DOHH2 (cell line): ENCODE measurements at regions not wholly inside any gene's neighbourhood (a gene's known extent, or its start where the extent isn't known, plus 50 kb on each side); places are given as distances from the start of the nearest gene placed in this dataset.

Experiments
- H3F3A ChIP-seq: fragments of 200-600 bp; sonication (generic), shearing (Covaris generic); 2 replicates; pipeline ENCODE4 v1.6.0; 2016; ENCODE audit warnings: antibody characterized with exemption, mild to moderate bottlenecking; ENCODE audit not compliant: control insufficient read depth, insufficient read depth
- H3K27ac ChIP-seq: fragments of 200-600 bp; sonication (generic); 2 replicates; pipeline ENCODE4 v1.5.1; 2014; ENCODE audit warnings: low read depth, mild to moderate bottlenecking, low read length, moderate library complexity
- H3K27me3 ChIP-seq: fragments of 200-600 bp; sonication (generic); 2 replicates; pipeline ENCODE4 v1.6.1; 2014; ENCODE audit warnings: mild to moderate bottlenecking, low read length, mixed read lengths; ENCODE audit not compliant: control insufficient read depth
- H3K36me3 ChIP-seq: fragments of 200-600 bp; sonication (generic); 2 replicates; pipeline ENCODE4 v1.6.1; 2014; ENCODE audit warnings: mild to moderate bottlenecking, low read length, moderate library complexity, mixed read lengths; ENCODE audit not compliant: control insufficient read depth
- H3K4me1 ChIP-seq: fragments of 200-600 bp; sonication (generic); 2 replicates; pipeline ENCODE4 v1.6.1; 2014; ENCODE audit warnings: mild to moderate bottlenecking, low read length, mixed read lengths; ENCODE audit not compliant: control insufficient read depth
- H3K4me2 ChIP-seq: fragments of 200-600 bp; sonication (generic); 2 replicates; pipeline ENCODE4 v1.6.0; 2014; ENCODE audit warnings: mild to moderate bottlenecking, low read length, moderate library complexity
- H3K4me3 ChIP-seq: fragments of 200-600 bp; sonication (generic); 2 replicates; pipeline ENCODE4 v1.5.1; 2014; ENCODE audit warnings: mild to moderate bottlenecking, low read length, mixed read lengths
- H3K79me2 ChIP-seq: fragments of 200-600 bp; sonication (generic); 2 replicates; pipeline ENCODE4 v1.6.1; 2014; ENCODE audit warnings: mild to moderate bottlenecking, low read length, mixed read lengths; ENCODE audit not compliant: control insufficient read depth
- H3K9me2 ChIP-seq: fragments of 200-600 bp; sonication (generic); replicated peaks from 2 replicates; pipeline ENCODE4 v1.6.1; 2014; ENCODE audit warnings: mild to moderate bottlenecking, low read length, mixed read lengths; ENCODE audit not compliant: control insufficient read depth
- H3K9me3 ChIP-seq: fragments of 200-600 bp; sonication (generic); 2 replicates; pipeline ENCODE4 v1.6.1; 2014; ENCODE audit warnings: antibody characterized with exemption, low read length, mixed read lengths; ENCODE audit not compliant: control insufficient read depth, insufficient read depth
- H4K20me1 ChIP-seq: fragments of 200-600 bp; sonication (generic); 2 replicates; pipeline ENCODE4 v1.6.0; 2014; ENCODE audit warnings: low read depth, mild to moderate bottlenecking, antibody characterized with exemption, low read length, moderate library complexity; ENCODE audit not compliant: control insufficient read depth, insufficient read depth
- EZH2phosphoT487 ChIP-seq: fragments of 200-600 bp; sonication (generic); IDR thresholded peaks from 2 replicates; pipeline ENCODE4 v1.6.1; 2017; ENCODE audit warnings: borderline replicate concordance, mild to moderate bottlenecking, antibody characterized with exemption, low read length, moderate library complexity, mixed read lengths
- TF ChIP-seq, protein P1 (sequence below): fragments of 200-600 bp; sonication (generic); IDR thresholded peaks from one replicate; pipeline ENCODE4 v1.5.1; 2014; ENCODE audit warnings: antibody characterized with exemption, mild to moderate bottlenecking, low read depth, low read length; ENCODE audit not compliant: poor library complexity, severe bottlenecking

DNA sequence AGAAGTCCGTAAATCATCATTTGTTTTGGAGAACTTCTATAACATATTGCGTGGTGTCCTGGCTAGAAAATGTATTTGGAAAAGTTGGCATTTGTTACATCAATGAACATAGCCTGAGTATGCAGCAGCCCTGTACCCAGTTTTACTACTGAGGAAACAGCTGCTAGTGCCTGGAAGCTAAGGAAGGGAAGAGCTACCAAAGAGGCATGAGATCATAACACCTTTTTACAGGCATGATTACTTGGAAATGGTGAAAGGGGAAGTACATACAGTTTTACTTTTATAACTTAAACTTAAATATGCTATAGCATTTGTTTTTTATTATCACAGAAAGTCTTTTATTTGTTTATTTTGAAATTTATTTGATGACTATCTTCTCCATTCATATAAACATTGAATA is 128.4 kb upstream of the MC4R start:
- H3K27ac ChIP-seq = no peak overlapping the region
- H3F3A ChIP-seq = no peaks in the 10 kb centered on the region
- no peaks in the 10 kb centered on the region for H3K9me2 ChIP-seq
- TF ChIP-seq, protein P1, sequence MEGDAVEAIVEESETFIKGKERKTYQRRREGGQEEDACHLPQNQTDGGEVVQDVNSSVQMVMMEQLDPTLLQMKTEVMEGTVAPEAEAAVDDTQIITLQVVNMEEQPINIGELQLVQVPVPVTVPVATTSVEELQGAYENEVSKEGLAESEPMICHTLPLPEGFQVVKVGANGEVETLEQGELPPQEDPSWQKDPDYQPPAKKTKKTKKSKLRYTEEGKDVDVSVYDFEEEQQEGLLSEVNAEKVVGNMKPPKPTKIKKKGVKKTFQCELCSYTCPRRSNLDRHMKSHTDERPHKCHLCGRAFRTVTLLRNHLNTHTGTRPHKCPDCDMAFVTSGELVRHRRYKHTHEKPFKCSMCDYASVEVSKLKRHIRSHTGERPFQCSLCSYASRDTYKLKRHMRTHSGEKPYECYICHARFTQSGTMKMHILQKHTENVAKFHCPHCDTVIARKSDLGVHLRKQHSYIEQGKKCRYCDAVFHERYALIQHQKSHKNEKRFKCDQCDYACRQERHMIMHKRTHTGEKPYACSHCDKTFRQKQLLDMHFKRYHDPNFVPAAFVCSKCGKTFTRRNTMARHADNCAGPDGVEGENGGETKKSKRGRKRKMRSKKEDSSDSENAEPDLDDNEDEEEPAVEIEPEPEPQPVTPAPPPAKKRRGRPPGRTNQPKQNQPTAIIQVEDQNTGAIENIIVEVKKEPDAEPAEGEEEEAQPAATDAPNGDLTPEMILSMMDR = no peak
- no peak for TF ChIP-seq EZH2phosphoT487
- no peaks in the 10 kb centered on the region for H3K4me1 ChIP-seq
- no peaks in the 10 kb centered on the region for H3K36me3 ChIP-seq
- no peaks in the 10 kb centered on the region for H3K79me2 ChIP-seq
- no peaks in the 10 kb centered on the region for H3K9me3 ChIP-seq
- H4K20me1 ChIP-seq = no peaks in the 10 kb centered on the region
- H3K27me3 ChIP-seq = peaks cover 4% of the 10 kb centered on the region; the same call in 1 of the 2 replicates
- no peak overlapping the region for H3K4me2 ChIP-seq
- H3K4me3 ChIP-seq = no peak overlapping the region

DNA sequence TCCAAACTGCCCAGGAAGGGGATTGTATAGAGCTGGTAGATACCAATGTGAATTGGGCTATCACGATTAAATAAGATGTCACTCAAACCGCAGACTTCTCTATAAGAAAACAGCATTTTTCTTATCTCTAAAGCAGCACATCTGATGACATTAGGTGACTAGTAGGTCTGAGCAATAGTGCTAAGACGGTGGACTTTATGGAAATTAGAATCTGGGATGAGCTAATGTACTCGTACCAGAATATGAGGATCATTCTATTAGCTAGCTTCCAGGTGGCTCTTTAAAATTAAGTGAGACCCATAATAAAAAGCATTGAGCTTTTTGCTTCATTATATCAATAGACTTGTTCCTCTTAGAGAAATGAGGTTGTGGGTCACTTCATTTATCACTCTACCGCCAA is 130.0 kb upstream of the MC4R start:
- no peaks in the 10 kb centered on the region for H3F3A ChIP-seq

DNA sequence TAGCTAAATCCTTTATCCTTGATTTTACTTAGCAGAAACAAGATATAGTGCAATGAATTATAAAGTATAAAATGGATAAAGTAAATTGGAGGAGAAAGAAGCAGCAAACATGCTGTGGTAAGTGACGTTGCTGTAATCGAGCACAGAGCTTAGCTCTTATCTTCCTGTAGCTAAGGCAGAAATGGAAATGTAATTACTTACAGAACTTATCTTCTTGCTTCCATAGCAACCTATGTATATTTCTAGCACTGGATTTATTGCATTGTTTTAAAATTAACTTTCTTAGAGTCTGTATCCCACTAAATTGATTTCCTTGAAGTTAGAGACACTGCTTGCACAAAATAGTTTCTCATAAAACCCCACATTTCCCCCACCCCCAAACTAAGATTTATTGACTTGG is 130.6 kb upstream of the MC4R start:
- H3K4me2 ChIP-seq = no peak overlapping the region
- TF ChIP-seq, protein P1 = no peak
- no peak for TF ChIP-seq EZH2phosphoT487

More for the DNA sequence above, 130.0 kb upstream of the MC4R start:
- no peaks in the 10 kb centered on the region for H3K36me3 ChIP-seq
- no peaks in the 10 kb centered on the region for H3K4me1 ChIP-seq
- H3K79me2 ChIP-seq = no peaks in the 10 kb centered on the region
- H3K9me3 ChIP-seq = no peaks in the 10 kb centered on the region
- no peak overlapping the region for H3K4me3 ChIP-seq
- TF ChIP-seq, protein P1 = no peak
- TF ChIP-seq EZH2phosphoT487 = no peak
- H3K9me2 ChIP-seq = no peaks in the 10 kb centered on the region
- H3K27me3 ChIP-seq = peaks cover 4% of the 10 kb centered on the region; the same call in 1 of the 2 replicates
- no peaks in the 10 kb centered on the region for H4K20me1 ChIP-seq
- H3K4me2 ChIP-seq = no peak overlapping the region
- no peak overlapping the region for H3K27ac ChIP-seq

More for the DNA sequence above, 130.6 kb upstream of the MC4R start:
- no peak overlapping the region for H3K4me3 ChIP-seq
- no peaks in the 10 kb centered on the region for H3K4me1 ChIP-seq
- H3K27ac ChIP-seq = no peak overlapping the region
- H3K9me2 ChIP-seq = no peaks in the 10 kb centered on the region
- no peaks in the 10 kb centered on the region for H3K36me3 ChIP-seq
- H3K79me2 ChIP-seq = no peaks in the 10 kb centered on the region
- no peaks in the 10 kb centered on the region for H4K20me1 ChIP-seq
- peaks cover 7% of the 10 kb centered on the region; the same call in 1 of the 2 replicates for H3K27me3 ChIP-seq
- no peaks in the 10 kb centered on the region for H3K9me3 ChIP-seq
- no peaks in the 10 kb centered on the region for H3F3A ChIP-seq
